Loucy (cell line): ENCODE measurements at regions not wholly inside any gene's neighbourhood (a gene's known extent, or its start where the extent isn't known, plus 50 kb on each side); places are given as distances from the start of the nearest gene placed in this dataset.

Experiments
- CTCF ChIP-seq: fragments of 200-600 bp; sonication (generic); conservative IDR thresholded peaks from 2 replicates; pipeline ENCODE4 v1.5.1; 2014; ENCODE audit warnings: mild to moderate bottlenecking, antibody characterized with exemption, low read length
- EZH2phosphoT487 ChIP-seq: fragments of 200-600 bp; IDR thresholded peaks from 2 replicates; pipeline ENCODE4 v1.6.1; 2018; ENCODE audit warnings: antibody characterized with exemption, mild to moderate bottlenecking, moderate library complexity, borderline replicate concordance

GRCh38 chr9:105079457-105079856 lies 151.5 kb upstream of the ABCA1 start:
- TF ChIP-seq CTCF (no peak), EZH2phosphoT487 (no peak)
